Gastrocnemius medialis (tissue), 4 donors: ENCODE measurements at regions not wholly inside any gene's neighbourhood (a gene's known extent, or its start where the extent isn't known, plus 50 kb on each side); places are given as distances from the start of the nearest gene placed in this dataset.

ENCODE experiments used
- CTCF ChIP-seq, 5 experiments: fragments of 450-650 bp in 3 of 5; fragments of 200-600 bp in 2 of 5; sonication (generic) in 2 of 5; IDR thresholded peaks in 4 of 5; conservative IDR thresholded peaks in 1 of 5; 1 replicate in 4 of 5; 2 replicates in 1 of 5; pipeline ENCODE4 v1.5.1; 2016 to 2019; ENCODE audit warnings: antibody characterized with exemption in 5 of 5, mild to moderate bottlenecking in 3 of 5, moderate library complexity in 3 of 5
- POLR2A ChIP-seq, 2 donors: fragments of 450-650 bp; IDR thresholded peaks; one replicate each; pipeline ENCODE4 v1.6.1; 2017; ENCODE audit warnings: antibody characterized with exemption in 2 of 2, mild to moderate bottlenecking in 2 of 2, moderate library complexity in 2 of 2

GRCh38 chr2:100708333-100708732, 111.6 kb upstream of the NPAS2 start:
- TF ChIP-seq CTCF (IDR thresholded peaks at IDR 0.05 in 4 of 5, conservative IDR thresholded peaks at IDR 0.05 in 1 of 5): no peak
- no peak for TF ChIP-seq POLR2A (IDR thresholded peaks at IDR 0.05)
